Astrocyte of the hippocampus (primary cell): ENCODE measurements at regions not wholly inside any gene's neighbourhood (a gene's known extent, or its start where the extent isn't known, plus 50 kb on each side); places are given as distances from the start of the nearest gene placed in this dataset.

Experiments used
- DNase-seq: peaks from one replicate; pipeline ENCODE4 v3.0.0; 2011; ENCODE audit warnings: low read depth, low spot score

DNA sequence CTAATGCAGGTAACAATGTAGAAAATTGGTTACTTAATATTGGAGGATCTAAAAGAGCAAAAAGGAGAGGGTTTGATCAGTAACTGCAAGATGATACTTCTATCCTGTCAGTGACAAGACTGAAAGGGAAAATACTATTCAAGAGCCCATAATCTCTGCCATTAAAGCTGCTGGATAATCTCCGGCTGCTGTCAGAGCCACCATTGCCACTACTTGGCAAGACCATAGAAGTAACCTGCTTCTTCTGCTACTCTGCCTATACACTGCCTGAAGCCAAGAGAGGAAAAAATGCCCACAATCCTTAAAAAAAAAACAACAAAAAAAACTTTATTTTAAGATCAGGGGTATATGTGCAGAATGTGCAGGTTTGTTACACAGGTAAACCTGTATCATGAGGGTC lies 386.5 kb upstream of the ID4 start:
- no peak for DNase-seq

DNA sequence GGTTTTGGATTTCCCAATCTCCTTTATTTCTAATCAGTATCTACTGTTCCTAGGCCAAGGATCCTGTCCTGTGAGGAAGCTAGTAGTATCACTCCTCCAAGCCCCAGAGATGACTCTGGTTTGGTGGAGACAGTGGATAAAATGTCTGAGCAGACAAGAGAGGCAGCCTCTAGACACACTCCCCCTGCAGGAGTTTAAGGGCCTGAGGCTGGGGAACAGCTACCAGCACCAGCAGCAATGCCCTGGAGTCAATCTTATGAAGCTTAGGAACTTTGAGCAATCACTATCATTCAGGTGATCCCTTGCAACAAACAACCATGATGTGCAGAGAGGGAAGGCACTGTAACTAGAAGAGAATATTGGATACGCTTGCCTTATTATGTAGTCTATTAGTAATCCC lies 384.7 kb upstream of the ID4 start:
- no peak for DNase-seq

DNA sequence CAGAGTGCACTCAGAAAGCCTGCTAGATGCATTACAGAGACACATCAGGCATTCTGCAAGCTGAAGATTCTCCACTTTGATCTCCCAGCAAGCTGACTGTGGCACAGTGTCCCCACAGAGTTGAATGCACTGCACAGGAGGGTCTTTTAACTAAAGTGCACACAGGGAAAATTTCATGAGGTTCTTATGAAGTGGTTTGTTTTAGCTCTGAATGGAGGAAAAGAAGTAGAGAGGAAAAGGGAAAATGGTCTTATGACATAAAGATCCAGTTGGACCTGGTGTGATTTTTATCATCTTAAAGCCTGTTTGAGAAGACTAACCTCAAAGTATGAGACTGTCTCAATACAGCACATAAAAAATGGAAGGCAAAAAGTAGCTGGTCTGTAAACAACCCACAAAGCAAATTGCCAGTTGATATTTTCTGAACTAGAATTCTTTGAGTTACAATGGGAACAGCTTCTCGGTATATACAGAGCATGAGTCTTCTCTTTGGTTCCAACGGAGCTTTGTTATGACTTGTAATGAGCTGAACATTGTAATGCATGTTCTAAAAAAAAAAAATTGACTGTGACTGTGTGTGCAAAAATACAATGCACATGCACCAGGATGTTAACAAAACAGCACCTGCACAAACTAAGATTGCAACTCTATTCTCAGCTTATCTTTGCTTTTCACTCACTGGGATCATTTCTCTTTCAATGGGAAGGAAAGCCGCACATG lies 383.0 kb upstream of the ID4 start:
- DNase-seq = no peak

DNA sequence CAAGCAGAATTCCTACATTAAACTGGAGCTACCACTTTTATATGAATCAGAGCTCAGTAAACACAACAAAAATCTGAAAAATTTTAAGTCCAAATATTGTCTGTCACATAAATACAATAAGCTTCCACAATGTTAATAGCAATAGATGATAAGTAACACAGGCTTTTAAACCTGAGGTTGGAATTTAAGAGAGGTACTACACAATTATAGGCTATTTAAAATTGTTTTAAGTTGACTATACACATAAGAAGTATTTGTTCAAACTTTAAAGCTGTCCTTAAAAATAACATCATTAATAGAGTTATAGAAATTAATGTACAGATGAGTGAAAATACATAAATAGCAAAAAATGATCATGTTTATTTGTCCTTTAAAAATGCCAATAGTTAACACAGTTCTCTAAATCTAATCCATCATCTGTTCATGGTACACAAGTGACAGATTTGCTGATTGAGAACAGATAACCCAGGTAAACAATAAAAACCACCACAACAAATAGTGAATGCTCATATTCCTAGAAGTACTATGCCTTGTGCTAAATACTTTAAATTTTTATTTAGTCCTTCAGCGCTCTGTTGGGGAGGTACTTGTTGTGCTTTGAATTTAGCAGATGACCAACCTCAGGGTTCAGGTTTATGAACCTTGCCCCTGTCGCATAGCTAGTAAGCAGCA lies 382.3 kb upstream of the ID4 start:
- DNase-seq = no peak

DNA sequence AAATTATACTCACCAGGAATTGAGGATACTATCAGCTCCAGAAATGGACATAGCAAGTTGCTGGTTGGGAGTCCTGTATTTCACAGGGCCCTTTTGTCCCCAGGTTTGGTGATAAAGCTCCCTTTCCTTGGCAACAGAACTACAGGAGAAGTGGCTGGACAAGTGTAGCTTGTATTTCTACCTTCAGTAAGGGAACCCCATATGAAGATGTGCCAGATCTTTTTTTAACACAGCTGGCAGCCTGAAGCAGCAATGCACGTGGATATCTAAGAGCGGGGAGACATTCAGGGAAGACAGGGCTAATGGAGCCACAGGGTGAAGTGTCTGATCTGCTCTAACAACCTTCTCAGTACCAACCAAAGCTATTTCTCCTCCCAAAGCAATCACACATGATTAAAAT lies 373.9 kb upstream of the ID4 start:
- DNase-seq = no peak

DNA sequence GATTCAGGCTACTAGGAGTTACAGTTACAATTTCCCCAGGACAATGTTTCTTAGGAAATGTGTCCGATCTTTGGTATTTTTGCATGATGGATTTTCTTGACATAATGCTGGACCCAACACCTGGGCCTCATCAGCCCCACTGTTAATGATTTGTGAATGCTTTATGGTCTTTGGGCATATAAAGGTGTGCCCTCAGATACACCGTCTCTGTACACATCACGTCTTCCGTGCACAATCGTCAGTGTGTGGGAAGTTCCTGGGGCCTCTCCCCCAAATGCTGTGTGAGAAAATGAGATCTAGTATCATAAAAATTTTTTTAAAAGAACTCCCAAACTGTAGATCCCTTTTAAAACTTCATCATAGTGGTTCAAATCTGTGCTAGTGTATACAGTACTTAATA lies 373.2 kb upstream of the ID4 start:
- DNase-seq = no peak

DNA sequence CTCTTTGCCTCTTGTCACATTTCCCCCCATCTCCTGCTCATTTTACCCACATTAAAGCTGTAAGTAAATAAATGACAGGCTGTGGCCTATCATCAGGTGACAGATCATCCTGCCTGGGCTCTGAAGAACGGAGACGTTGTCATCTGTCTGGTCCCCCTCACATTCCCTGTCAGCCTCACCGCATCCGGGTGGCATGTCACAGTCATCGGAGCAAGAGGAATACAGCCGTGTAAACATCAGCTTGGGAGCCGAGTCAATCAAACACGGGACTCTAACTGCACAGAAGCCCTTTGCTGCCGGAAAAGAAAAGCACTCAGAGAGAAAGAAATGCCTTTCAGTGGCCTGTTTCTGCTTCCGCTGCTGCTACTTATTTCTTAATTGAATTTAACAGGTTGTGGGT lies 371.9 kb upstream of the ID4 start:
- DNase-seq = peak; percentile 57

DNA sequence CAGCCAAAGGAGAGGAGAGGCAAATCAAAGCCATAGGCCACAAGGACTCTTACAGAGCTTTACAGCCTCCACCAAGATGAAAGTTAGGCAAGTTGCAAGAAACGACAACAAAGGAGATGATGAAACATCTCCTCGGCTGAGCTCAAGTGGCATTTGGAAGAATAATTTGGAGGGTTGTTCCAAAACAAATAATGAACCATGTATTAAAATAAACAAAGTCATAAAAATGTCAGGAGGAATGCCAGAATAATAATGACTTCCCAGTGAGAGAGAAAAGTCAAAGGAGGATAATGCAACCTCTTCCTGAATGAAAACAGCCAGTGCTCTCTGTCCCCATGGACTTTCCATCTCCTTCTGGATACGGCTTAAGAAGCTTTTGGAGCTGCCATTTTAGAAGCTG lies 371.4 kb upstream of the ID4 start:
- peak; percentile 40 for DNase-seq

DNA sequence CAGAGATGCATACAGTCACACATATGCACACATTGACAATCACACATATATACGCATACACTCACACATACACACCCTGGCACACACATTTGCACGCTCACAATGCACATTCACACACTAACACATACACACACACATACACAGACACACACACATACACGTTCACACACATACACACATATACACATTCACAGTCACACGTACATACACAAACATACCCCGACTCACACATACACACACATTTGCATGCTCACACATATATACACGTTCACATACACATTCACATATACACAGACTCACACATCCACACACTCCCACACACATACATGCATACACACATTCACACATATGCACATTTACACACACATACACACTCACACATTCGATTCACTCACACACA lies 366.8 kb upstream of the ID4 start:
- DNase-seq = no peak

DNA sequence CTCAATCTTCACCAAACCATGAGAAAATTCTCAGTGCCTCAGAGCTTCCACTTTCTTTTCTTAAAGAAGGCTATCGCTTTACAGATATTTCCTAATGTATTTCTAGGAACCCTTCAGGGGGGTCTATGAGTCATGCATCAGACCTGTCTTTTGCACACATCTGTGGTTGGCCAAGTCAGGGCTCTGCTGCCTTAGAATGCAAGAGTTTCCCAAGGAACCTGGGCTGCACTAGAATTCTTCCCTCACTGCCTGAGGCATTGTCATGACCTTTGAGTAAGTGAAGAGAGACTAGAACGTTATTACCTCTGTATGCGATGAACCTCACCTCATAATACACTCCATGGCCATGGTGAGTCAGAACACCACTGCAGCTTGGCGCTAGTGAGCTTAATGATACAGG lies 365.0 kb upstream of the ID4 start:
- DNase-seq = peak; percentile 93

DNA sequence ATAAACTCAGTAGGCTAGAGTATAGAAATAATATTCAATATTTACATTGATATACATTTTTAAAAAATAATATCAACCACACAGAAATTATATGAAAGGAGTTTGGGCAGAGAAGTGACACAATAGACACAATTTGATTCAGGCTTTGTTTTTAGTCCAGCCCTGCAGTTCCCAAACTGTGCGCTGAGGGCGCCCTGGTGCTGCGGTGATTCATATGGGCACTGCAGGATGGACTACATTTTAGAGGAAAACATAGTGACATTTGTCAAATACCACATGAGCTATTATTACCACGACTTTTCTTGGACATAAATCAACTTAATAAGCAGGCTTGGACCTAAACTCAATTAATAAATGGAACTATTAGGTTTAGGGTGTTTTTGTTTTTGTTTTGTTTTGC lies 364.3 kb upstream of the ID4 start:
- DNase-seq = no peak

DNA sequence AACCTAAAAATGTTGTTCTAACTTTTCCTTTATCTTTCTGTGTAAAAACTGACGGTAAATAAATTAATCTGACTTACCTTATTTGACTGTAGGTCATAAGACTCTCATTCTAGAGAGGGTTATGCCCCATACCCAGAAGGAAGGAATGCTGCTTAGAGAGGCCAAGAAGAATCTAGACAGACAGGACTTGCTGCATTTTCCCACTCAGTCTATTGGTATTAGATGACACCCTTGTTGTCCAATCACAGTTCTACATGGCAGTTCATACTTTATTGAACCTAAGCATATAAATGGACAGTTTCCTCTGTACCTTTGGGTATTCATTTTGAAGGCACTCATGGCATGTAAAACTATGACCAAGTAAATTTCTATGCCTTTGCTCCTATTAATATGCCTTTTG lies 359.6 kb upstream of the ID4 start:
- DNase-seq = no peak

DNA sequence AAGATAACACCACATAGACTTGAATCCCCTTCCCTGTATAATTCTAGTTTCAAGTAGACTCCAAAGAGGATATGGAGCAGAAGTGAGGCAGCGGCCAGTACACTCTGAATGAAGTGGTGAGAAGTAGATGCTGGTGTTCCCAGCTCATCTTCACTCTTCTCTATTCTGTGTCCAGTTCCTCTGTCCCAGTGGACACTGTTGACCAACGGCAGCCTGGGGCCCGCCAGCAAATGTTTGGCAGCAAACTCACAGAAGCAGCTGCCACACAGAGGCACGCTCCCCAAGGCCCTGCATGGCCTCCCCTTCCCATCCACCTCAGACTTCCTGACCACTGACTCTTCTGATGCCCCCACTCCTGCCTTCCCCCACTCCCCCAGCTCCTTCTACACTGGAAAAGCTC lies 358.9 kb upstream of the ID4 start:
- no peak for DNase-seq

DNA sequence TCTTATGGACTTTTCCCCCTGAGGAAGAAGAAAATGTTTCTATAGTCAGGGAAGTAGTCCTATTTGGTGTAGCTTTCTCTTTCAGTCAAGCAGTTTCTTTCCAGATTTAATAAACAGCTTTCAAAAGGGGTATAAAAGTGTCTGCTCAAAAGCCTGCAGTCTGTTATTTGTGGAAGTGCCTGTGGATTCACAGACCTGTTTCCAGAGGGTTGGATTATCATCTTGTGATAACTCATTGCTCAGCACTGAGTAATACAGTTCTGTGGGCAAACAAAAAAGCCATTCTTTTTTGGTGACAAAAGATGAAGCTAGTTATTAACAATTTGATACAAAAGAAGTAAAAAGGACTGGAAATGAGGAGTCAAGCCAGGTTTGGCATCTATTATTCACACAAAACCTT lies 358.2 kb upstream of the ID4 start:
- DNase-seq = peak; percentile 45

DNA sequence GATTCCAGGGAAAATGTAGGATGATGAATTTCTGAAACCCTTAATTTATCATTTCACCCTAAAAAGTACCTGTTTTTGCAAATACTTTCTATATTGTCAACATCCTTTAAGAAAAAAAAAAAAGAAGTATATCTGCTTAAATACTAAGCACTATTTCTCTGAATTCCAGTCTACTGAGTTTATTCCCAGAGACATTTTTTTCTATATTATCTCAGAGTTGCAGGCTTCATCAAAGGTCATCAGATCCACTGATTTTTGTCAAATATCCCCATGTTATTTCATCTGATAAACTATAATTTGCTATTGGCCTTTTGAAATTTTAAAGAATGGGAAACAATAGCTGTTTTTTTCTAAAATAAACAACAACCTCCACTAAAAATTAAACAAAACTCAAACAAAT lies 357.6 kb upstream of the ID4 start:
- no peak for DNase-seq

DNA sequence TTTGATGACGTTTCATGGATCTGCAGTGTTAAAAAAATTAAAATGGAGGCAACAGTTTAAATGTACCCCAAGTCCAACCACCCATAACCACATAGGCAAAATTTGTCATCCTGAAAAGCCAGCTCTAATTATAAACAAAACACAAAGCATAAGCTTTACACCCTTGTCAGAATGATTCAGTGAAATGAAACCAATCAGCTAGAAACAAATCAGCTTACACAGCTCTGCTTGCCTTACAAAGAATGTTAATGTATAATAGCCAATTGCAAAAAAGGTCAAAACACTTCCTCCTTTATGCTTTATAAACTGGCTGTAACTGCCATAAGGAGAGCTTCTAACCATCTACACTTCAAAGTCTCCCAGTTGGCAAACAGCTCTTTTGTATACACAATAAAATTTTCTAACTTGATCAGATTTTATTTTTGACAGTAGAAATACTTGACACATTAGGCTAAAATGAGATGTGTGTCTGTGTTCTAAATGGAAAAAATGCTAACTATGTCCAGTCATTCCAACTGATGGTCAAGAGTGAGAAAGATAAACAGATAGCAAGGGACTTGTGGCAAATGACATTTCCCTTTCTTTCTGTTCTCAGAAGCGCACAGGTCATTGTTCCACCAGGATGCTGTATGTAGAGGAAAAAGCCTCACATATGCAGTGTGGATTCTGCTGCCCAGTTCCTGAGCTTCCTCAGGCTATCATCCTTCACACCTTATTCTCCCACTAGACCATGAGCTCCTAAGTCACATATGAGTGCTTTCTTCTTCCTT lies 344.3 kb upstream of the ID4 start:
- DNase-seq = peak; percentile 48

DNA sequence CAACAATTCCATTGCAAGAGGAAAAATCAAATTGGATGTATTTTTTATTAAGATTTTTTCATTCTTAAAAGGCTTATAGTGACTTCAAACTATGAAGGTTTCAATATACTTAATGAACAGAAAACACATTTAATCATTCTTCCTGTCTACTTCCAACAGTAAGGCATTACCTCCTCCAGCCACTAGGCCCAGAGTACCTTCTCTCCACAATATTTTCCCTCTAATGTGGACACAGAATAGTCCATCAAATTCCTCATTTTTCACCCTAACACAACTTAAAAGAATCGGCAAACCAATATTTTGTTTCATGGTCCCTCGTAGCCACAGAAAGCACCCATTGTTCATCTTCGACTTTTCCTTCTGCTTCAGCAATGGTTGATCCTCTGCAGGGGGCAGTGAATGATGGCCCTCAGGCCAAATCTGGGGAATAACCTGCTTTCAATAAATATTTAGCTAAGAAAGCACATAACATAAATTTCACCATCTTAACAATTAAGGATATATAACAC lies 335.4 kb upstream of the ID4 start:
- no peak for DNase-seq

DNA sequence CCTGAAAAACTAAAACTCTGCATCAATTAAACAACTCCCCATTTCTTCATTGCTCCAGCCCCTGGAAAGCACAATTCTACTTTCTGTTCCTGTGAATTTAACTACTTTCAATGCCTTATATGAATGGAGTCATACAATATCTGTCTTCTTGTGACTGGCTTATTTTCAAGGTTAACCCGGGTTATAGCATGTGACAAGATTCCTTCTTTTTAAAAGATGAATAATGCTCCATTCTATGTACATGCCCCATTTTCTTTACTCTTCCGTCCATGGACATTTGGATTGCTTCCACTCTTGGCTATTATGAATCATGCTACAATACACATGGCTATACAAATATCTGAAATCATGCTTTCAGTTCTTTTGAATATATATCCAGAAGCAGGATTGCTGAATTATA lies 334.9 kb upstream of the ID4 start:
- no peak for DNase-seq

DNA sequence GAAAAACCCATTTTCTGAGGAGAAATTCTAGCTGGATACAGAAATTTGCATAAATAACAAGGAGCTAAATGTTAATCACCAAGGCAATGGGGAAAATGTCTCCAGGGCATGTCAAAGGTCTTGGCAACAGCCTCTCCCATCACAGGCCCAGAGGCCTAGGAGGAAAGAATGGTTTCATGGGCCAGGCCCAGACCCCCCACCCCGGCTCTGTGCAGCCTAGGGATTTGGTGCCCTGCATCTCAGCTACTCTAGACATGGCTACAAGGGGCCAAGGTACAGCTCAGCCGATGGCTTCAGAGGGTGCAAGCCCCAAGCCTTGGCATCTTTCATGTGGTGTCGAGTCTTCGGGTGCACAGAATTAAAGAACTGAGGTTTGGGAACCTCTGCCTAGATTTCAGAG lies 321.2 kb upstream of the ID4 start:
- no peak for DNase-seq

DNA sequence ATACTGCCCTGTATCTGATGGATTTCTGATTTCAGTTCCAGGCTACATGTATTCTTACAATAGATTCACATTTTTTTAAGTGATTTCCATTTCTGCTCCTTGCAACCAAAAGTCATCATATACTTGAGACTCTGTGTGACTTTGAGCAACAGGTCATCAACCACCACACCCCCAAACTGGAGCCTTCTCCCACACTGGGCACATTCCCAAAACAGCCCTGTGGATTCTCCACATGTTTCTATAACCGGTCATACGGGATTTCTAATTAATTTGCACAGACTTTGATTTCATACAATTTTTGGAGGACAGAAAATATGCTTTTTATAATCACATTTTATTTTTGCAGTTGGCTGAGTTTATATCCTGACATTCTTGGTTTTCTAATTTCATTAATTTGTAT lies 317.2 kb upstream of the ID4 start:
- DNase-seq = no peak

DNA sequence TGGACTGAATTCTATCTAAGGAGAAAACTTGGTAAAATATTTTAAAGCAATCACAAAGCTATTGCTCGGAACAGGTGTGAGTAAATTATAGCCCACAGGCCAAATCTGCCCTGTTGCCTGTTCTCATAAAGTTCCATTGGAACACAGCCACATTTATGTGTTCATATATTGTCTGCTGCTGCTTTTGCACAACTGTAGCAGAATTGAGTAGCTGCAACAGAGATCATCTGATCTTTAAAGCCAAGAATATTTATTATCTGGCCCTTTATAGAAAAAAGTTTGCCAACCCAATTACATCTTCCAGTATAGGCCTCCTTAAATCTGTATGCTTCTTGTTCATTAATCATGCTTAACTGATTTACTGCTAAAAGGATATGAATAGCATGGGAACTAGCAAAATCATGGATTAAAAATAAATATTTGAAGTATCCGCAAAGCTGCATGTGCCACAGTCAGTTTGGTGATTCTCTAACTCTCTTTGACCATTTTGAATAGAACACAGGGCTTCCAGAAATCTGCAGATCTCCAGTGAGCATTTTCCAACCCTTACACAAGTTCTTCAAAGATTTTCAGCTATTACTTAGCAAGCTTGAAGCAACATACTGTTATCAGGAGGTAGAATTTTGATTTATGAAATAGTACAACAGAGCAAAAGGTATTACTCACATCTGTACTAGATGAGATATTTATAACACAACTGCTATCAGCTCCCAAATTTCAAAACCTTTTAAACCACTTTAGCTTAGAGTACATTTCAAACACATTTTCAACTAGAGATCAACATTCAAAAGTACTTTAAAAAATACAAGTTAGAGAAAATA lies 312.6 kb upstream of the ID4 start:
- DNase-seq = no peak

DNA sequence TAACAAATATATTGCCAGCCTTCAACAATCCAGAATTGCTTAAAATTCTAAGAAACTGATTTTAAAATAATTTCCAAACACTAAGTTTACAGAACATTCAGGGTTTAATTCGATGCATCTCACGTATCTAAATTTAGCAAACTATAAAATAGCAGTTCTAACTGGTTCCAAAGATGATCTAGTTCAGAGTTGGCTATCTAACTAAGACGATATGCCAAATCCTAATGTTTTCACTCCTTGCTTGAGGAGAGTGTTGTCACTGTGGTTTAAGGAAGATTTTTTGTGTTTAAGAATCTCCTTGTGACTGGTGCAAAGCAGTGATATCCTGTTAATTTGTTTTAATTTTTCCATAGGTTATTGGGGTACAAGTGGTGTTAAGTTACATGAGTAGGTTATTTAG lies 311.5 kb upstream of the ID4 start:
- no peak for DNase-seq
